Right lobe of liver (tissue), 6 donors: ENCODE measurements at regions not wholly inside any gene's neighbourhood (a gene's known extent, or its start where the extent isn't known, plus 50 kb on each side); places are given as distances from the start of the nearest gene placed in this dataset.

ENCODE experiments used
- ATAC-seq, 4 donors: fragments of 200-7000 bp; cut with Tn5 transposase; one replicate each; pipeline ENCODE4 v1.9.1; 2020; ENCODE audit warnings: mild to moderate bottlenecking in 4 of 4, moderate library complexity in 4 of 4
- DNase-seq, 3 donors: peaks; one replicate each; pipeline ENCODE4 v3.0.0-alpha.2; 2020
- H3K27ac ChIP-seq, 3 donors: fragments of 200-600 bp; one replicate each; pipeline ENCODE4 v1.8.0; 2022
- H3K27me3 ChIP-seq, 2 donors: fragments of 200-600 bp; one replicate each; pipeline ENCODE4 v1.8.0; 2022
- H3K36me3 ChIP-seq, 4 donors: fragments of 200-600 bp; sonication (generic) in 1 of 4; one replicate each; pipeline versions ENCODE4 v1.5.1 to v1.8.0; 2017 to 2022; ENCODE audit warnings: control low read depth in 1 of 4
- H3K4me1 ChIP-seq, 4 donors: fragments of 200-600 bp; sonication (generic) in 1 of 4; one replicate each; pipeline versions ENCODE4 v1.5.1 to v1.8.0; 2017 to 2022; ENCODE audit warnings: control low read depth in 1 of 4
- H3K4me3 ChIP-seq, 3 donors: fragments of 200-600 bp; one replicate each; pipeline ENCODE4 v1.8.0; 2022
- H3K9me3 ChIP-seq, 4 donors: fragments of 200-600 bp; sonication (generic) in 1 of 4; one replicate each; pipeline versions ENCODE4 v1.5.1 to v1.8.0; 2017 to 2022; ENCODE audit warnings: control low read depth in 1 of 4
- CTCF ChIP-seq, 4 donors: fragments of 200-600 bp in 3 of 4; fragments of 450-650 bp in 1 of 4; IDR thresholded peaks; one replicate each; pipeline versions ENCODE4 v1.5.1 to v1.8.0; 2016 to 2022; ENCODE audit warnings: antibody characterized with exemption in 4 of 4, mild to moderate bottlenecking in 2 of 4
- POLR2A ChIP-seq: fragments of 450-650 bp; IDR thresholded peaks from one replicate; pipeline ENCODE4 v1.6.1; 2017; ENCODE audit warnings: antibody characterized with exemption, mild to moderate bottlenecking
- WGBS: methylation state at CpG from one replicate; pipeline ENCODE4 v1.1.6; 2018; ENCODE audit warnings: low coverage, low lambda C conversion rate; ENCODE audit not compliant: insufficient coverage; ENCODE audit errors: missing lambda C conversion rate; 5-methylcytosine and 5-hydroxymethylcytosine counted together
- intact Hi-C, 2 donors: fragments of 100-400 bp; cut with DNase I; formaldehyde crosslinking; loops; one replicate each; pipeline versions ENCODE4 v1.11.2 to v1.14.1; 2022
- donor health status: DM: no; HTN: yes; CAD: no.
- donor health status: DM: no; HTN: no; CAD: no.
- donor health status: DM: no; HTN: no; CAD: no.
- donor health status: DM: no; HTN: yes; CAD: no.
- donor health status: DM: no; HTN: yes; CAD: no.

- Histone ChIP-seq H3K4me1 (no peaks in the 10 kb centered on the region), H3K9me3 (no peaks in the 10 kb centered on the region), H3K4me3 (no peak overlapping the region), H3K27me3 (no peaks in the 10 kb centered on the region), H3K36me3 (no peaks in the 10 kb centered on the region), H3K27ac (no peak overlapping the region)
- TF ChIP-seq CTCF (IDR thresholded peaks at IDR 0.05): no peak
- no peak for TF ChIP-seq POLR2A
- WGBS: 26% methylated on average over 2 of the region's 2 CpGs
- DNase-seq: no peak
- intact Hi-C loops: no loop called here
- ATAC-seq: no peak
Measured at GRCh38 chrX:104419926-104420325, 146.1 kb upstream of the IL1RAPL2 start.

GRCh38 chrX:104419211-104419610, 146.8 kb upstream of the IL1RAPL2 start:
- WGBS: 38% methylated on average over 1 of the region's 1 CpG
- intact Hi-C loops: no loop called here
- ATAC-seq (no peak), DNase-seq (no peak)
- H3K27me3 ChIP-seq: no peaks in the 10 kb centered on the region
- H3K4me1 ChIP-seq: no peaks in the 10 kb centered on the region
- H3K4me3 ChIP-seq: no peak overlapping the region
- H3K9me3 ChIP-seq: no peaks in the 10 kb centered on the region
- TF ChIP-seq POLR2A: no peak
- TF ChIP-seq CTCF (IDR thresholded peaks at IDR 0.05): no peak
- H3K36me3 ChIP-seq: no peaks in the 10 kb centered on the region
- no peak overlapping the region for H3K27ac ChIP-seq

GRCh38 chrX:104411800-104412199, 154.2 kb upstream of the IL1RAPL2 start:
- Histone ChIP-seq H3K9me3 (no peaks in the 10 kb centered on the region), H3K27me3 (no peaks in the 10 kb centered on the region), H3K36me3 (no peaks in the 10 kb centered on the region), H3K4me1 (no peaks in the 10 kb centered on the region), H3K4me3 (no peak overlapping the region), H3K27ac (no peak overlapping the region)
- DNase-seq (no peak), ATAC-seq (no peak)
- WGBS: 50% methylated on average over 1 of the region's 3 CpGs
- TF ChIP-seq POLR2A (no peak), CTCF (IDR thresholded peaks at IDR 0.05) (no peak)
- intact Hi-C loops: no loop called here

- no peak overlapping the region for H3K27ac ChIP-seq
- 85% methylated on average over 1 of the region's 1 CpG for WGBS
- H3K4me3 ChIP-seq: no peak overlapping the region
- ATAC-seq: no peak
- intact Hi-C loops: no loop called here
- no peaks in the 10 kb centered on the region for H3K4me1 ChIP-seq
- TF ChIP-seq CTCF (IDR thresholded peaks at IDR 0.05) (no peak), POLR2A (no peak)
- H3K27me3 ChIP-seq: no peaks in the 10 kb centered on the region
- no peak for DNase-seq
- no peaks in the 10 kb centered on the region for H3K36me3 ChIP-seq
- no peaks in the 10 kb centered on the region for H3K9me3 ChIP-seq
Measured at GRCh38 chrX:104400387-104400786, 145.7 kb upstream of the ESX1 start.

- Histone ChIP-seq H3K4me3 (no peak overlapping the region), H3K27ac (no peak overlapping the region), H3K27me3 (no peaks in the 10 kb centered on the region), H3K36me3 (no peaks in the 10 kb centered on the region), H3K4me1 (no peaks in the 10 kb centered on the region), H3K9me3 (no peaks in the 10 kb centered on the region)
- DNase-seq (no peak), ATAC-seq (no peak)
- 45% methylated on average over 4 of the region's 4 CpGs for WGBS
- TF ChIP-seq CTCF (IDR thresholded peaks at IDR 0.05): no peak
- intact Hi-C loops: no loop called here
Measured at GRCh38 chrX:104392350-104392749, 137.6 kb upstream of the ESX1 start.
